Activated naive CD4-positive, alpha-beta T cell treated with Interleukin-2 at 50 U/mL for 16 hours (primary cell): ENCODE measurements at regions not wholly inside any gene's neighbourhood (a gene's known extent, or its start where the extent isn't known, plus 50 kb on each side); places are given as distances from the start of the nearest gene placed in this dataset.

Experiments
- DNase-seq: peaks from one replicate; pipeline ENCODE4 v3.0.0-alpha.2; 2020

DNA sequence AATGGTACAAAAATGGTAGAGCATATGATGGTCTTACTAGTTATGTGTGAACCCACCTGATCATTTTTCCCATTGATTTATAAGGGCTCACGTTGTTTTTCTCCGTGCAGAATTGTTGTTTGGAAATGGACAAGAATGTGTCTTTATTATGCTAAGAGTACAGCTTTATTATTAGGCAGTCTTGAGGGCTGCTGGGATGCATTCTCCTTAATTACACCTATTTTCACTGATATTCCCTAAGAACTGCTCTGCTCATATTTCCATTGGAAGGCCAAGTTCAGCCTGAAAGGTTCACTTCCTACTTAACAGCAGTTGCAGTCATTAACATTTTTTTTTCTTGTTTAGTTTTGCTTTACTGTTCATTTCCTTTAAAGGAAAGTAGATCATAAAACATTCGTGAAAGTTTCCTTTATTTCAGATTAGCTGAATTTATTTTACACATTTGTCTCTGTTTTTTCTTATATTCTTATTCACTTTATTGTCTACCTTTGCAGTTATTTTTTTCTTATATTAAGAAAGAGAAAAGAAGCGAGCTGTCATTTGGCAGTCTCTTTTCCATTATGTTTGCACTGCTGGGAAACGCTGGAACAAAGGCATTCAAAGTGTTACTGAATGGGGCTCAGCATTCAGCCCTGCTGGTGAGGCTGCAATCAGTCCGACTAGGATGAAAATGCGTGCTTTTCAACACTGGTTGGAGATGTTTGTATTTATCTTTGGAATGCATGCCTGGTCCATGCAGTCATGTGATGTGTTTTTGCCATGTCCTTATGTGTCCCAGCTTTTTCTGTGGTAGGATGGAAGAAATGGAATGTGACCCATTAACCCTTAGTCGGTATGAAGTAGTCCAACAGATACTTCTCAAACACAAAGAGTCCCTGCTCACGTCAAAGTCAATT is 602.7 kb upstream of the ZNF608 start:
- DNase-seq = no peak

DNA sequence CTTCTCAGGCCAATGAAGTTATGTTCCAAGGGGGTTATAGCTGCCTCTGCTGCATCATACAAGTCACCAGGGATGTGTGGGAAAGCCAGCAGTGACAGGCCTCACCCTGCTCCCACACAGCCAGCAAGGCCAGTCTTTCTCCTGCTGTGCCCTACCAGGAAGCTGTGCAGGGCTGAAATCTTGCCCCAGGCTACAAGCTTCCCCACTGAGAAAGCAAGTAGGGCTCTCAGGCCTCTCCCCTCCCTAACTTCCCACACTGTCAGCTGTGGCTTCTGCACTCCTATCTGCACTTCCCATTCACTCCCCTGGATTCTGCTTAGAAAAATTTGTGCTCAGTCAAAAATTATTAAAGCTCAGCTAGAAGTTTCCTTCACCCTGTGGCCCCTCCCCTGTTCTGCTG is 611.2 kb upstream of the ZNF608 start:
- no peak for DNase-seq

DNA sequence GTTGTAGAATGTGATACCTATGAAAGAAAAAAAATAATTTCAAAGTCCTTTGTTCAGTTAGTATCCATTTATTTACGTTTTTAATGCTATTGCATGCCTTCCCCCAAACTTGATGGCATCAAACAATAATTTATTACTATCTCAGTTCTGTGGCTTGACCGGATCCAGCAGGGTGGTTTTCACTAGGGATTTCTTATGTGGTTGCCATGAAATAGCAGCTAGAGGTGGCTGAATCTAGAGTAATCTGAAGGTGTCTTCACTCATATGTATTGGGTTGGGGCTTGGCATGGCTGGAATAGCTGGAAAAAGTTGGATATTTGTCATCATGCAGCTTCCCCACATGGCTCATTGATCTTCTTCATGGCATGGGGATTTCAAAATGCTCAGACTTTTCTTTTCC is 619.3 kb upstream of the ZNF608 start:
- DNase-seq = no peak

DNA sequence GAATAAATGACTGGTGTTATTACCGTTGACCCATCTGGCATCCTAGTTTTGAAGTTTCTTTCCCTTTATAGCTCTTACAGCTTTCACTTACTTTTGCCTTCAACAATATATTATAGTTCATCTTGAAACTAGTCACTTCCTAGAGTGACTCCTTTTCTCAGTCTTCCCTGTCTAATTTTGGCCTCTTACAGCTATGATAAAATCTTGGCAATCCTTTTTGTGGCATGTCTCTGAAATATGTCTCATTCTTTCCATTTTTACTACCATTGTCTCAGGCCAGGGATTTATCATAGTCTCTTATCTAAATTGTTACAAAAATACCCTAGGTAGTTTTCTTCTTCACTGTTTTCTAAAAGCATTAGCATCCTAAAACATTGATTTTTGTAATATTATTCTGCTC is 621.3 kb upstream of the ZNF608 start:
- no peak for DNase-seq

DNA sequence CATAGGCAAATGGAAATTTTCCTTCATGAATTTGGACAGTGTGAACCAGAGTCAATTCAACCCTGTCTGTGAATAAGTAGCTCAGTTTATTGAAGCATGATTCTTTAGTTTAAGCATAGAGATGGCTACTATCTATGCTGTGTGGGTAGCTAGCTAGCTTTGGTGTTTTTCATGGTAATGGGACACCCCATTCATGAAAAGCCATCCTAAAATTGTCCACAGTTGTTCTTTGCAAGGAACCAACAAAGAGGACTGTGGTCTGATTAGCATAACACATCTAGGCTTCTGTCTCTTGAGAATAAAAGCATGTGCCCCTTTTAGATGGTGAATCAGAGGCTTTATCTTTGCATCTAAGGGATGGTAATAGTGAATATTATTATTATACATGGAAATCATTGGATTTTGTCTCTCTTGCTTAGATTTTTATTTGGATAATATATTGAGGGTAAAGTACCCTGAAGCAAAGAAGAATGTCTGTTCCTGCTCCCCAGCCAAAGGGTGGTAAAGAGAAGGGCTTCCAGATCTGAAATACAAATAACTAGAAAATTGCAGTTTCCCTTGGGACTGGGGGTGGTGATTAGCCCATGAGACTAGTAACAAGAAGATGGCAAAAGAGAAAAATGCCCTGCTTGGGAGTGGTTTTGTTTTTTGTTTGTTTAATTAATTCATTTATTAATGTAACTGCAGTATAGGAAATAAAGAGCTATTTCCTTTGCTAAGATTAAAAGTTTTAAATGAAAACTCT is 624.2 kb upstream of the ZNF608 start:
- no peak for DNase-seq

DNA sequence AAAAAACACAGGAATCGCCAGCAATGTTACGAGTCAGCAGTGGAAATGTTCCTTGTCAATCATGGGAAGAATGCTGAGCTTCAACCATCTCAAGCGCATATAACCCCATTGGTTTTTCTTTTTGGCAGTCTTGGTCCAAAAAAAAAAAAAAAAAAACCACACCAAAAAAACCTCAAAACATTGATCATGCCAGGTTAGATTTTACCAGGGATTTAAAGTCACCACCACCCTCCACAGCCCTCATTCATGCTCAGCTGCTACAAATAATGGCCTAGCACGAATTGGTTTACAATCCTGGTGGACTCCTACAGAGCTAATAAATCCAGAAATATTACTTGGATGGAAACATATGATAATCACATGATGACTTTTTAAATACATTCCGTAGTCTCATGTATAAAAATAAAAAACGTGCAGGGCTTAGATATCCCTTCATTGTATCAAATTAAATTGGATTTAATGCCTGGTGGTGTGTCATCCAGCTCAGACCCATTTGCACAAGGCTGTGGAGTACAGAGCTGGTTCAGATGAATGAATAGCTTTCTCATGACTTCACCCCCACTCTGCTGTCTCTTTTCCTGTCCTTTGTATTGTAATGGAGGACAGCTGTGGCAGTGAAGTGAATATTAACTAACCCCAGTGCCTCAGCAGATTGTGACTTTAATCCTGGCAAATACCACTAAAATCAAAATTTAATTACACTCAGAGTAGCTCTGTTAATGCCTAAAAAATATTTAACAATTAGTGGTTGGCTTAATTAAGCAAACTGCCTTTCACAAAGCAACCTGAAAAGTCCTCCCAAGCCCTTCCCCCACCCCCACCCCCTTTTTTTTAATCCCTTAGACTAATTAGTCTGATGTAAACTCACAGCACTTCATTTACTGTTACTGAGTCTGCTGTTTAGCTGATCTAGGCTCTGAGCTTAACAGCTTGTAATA is 626.5 kb upstream of the ZNF608 start:
- DNase-seq = no peak

DNA sequence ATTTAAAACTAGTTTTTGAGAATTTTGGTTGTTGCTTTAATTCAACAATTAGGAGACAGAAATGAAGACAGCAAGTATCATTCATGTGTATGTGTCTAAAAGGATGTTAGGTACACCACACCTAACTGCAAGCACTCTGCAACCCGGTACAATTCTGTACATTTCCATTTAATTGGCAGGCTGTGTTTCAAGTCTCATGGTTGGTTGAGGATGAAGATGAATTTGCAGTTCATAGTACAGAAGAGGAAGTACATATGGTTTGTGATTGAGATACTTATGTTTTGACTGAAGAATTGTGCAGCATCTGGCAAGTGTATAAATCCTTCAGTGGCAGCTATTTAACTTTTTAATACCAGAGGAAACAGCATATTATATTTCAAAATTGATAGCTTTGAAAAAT is 628.7 kb upstream of the ZNF608 start:
- DNase-seq = no peak

DNA sequence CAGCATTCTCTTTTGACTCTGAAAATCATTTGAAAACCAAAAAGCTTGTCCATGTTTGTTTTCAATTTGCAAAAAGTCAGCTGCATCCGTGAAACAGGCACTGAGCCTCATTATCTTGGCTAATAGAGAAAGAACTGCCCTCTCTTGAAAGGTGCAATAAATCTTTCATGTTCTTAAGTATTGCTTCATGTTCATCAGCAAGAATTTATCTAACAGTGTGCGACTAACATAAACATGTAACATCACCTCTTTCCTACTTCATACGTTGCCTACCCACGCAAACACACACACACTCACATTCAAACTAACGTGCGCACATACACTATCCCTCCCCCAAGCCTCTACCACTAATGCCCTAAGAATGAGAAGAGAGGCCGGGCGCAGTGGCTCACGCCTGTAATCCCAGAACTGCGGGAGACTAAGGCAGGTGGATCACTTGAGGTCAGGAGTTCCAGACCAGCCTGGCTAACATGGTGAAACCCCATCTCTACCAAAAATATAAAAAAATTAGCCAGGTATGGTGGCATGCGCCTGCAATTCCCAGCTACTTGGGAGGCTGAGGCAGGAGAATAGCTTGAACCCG is 629.7 kb upstream of the ZNF608 start:
- no peak for DNase-seq

DNA sequence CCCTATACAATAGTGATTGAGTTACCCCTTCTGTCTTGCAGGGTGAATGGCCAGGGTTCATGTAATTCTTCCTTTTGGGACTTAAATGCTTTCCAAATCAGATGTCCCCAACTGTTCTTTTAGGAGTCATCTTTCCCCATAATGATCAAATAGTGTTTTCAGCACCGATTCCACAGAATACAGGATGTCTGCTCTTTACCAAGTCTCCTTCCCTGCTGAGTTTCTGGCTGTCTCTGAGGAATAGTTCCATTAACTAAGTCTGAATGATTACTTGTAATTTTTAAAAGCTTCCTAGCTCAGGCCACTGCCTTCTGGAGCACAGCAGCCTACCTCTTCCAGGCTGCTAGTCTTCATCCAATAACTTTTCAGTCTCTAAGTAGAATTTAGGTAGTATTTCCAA is 630.7 kb upstream of the ZNF608 start:
- DNase-seq = no peak

DNA sequence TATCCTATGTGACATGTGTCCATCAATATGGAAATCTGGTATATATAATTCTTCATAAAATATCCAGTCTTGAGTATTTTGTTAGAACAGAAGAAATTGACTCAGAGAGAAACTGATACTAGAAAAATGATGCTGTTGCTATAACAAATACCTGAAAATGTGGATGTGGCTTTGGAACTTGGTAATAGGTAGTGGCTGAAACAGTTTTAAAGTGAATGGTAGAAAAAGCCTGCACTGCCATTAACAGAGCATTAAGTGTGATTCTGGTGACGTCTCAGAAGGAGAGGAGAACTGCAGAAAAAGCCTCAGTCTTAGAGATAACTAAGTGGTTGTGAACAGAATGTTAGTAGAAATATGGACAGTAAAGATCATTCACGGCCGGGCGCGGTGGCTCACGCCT is 634.9 kb upstream of the ZNF608 start:
- no peak for DNase-seq

DNA sequence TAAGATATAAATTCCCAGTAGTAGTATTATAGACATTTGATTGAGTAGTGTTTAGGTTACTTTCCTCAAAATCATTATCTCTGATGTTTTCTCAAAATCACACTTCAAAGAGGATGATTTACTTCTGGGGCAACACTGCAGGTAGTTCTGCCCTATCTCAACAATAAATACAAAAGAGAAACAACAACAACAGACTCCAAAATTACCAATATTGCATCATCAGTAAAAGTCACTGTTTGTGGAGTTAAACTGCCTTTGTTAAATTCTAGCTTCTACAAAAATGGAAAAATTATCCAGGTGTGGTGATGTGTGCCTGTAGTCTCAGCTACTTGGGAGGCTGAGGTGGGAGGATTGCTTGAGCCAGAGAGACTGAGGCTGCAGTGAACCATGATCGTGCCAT is 637.6 kb upstream of the ZNF608 start:
- no peak for DNase-seq

DNA sequence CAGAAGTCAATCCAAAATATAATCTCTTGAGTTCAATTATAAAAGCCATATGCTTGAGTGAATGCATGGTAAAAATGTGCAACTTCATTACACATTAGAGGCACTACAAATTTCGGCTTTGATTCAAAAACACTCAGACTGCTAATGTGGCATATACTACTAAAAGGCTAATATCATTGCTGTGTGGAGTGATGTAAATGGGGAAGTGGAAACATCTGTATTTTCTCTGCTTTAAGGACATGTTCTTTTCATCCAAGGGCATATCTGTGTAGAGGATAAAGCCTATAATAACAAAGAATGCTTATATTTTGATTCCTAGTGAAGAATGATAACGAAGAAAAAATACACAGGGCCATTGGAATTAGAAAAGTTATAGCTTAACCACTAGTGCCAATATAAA is 643.9 kb upstream of the ZNF608 start:
- DNase-seq = no peak

DNA sequence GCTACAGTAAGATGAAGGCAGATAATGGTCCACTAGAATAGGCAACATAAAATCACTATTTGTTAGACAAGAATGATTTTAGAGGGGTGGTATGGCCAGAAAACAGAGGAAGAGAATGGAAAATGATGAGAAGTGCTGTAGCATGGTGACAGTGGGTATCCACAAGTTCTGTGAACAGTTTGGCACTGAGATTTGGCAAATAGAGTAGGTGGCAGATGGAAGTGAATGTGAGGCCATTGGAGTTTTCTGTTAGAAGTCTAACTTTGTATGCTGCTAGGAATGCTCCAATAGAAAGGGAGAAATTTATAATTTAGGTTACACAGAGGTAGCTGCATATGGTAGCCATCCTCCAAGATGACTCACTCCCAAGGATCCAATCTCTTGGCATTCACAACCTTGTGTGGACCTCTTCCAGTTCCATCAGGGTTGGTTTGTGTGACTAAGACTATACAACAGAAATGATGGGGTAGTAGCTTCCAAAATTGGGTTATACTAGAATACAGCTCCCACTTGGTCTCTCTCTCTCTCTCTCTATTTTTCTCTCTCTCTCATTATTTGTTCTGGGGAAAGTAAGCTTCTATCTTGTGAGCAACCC is 646.9 kb upstream of the ZNF608 start:
- DNase-seq = no peak

DNA sequence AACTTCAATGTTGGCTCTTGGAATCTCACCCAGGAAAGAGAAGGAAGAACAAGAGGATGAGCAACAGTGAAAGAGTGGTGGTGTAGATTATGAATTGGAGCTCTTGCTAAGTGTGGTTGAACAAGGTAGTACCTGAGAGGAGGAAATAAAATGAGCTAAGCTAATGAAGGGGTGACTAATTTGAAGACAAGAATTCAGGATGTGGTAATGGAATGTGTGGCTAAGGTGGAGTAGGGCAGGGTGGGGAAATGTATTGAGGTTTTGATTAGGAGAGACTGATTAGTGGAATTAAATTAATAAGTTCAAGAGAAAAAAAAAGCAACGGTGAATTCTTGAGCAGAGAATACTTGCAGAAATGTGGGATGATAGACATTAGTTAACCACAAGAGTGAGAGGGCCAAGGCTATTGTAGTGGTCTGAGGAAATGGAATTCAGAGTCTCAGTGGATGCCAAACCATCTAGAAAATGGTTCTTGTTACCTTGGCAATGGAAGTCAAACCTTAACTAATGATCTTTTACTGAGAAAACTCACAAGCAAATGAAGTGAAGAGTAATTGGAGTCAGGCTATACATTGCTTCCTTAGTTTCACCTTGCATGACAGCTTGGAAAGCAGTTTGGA is 648.3 kb upstream of the ZNF608 start:
- no peak for DNase-seq

DNA sequence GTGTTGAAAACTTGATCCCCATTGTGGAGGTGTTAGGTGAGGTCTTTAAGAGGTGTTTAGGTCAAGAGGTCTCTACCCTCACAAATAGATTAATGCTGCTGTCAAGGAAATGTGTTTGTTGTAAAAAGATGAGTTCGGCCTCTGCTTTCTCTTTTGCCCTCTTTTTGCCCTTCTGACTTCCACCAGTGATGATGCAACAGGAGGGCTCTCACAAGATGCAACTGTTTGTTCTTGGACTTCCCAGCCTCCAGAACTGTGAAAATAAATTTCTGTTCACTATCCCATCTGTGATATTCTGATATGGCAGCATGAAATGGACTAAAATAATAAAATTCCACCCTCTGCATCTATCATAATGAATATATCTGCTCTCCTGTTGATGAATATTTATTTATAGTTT is 650.0 kb upstream of the ZNF608 start:
- DNase-seq = no peak

DNA sequence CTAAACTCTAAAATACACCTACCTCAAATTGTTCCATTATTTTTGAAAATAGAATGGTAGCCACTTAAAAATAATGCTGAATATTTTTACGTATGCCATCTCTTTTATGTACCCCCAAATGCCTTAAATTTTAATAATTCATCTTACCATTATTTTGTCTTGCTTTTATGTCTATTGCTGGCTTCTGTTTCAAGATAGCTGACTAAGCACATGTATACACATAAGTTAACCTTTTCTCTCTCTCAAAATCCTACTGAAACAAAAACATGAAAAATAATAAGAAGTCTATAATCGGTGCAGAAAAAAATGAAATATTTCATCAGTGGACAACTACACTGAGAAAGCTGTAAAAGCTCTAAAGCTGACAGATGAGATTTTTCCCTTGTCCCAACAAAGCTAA is 652.0 kb upstream of the ZNF608 start:
- DNase-seq = no peak

DNA sequence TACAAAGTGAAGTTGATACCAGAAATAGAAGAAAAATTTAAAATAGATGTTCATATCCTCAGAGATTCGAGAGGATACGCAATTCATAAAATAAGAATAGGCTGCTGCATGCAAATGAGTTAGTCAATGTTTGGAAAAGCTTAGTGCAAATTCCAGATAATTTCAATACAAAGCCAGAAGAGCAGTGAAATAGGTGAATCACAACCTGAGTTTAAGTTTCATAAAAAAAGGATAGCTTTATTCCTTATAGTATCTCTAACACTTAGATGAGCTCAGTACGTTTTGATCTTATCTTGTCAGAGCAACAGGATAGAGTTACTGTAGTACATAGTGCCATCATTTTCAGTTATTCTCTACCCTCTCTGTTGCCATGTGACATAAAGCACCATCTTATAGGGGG is 653.4 kb upstream of the ZNF608 start:
- DNase-seq = no peak

DNA sequence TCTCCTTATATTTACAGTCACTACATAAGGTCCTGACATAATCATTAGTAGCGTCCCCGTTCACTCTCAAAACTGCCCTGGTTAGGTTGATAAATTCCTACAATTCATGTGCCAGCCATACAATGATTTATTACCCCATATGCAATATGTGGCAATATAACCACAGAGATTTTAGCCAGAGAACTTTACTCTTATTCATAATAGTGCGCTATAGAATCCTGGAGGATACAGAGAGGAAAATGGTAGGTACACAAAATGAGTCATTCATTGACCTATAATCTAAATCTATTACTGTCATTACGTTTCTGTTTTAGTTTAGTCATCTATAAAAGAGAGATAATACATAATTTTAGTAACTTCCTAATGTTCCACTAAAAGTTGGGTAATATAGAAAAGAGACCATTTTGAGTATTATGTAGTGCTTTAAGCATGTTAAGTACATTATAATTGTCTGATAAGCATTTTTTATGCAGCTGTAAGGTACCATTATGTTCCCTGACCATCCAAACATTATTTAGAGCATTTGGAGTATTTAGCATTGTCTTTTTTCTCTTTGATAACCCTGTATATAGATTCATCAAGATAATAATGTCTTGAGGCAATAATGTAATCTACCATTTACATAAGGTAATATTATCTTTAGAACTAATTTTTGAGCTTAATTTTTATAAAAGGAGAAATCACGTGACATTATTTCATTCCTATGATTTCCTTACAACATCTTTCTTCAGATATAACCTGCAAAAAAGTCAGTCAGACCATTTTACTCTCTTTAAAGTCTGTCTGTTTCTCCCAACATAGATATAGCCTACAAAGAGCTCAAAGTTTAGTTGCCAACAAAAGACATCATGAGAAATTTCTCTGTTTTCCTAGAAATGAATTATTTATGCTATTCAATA is 655.5 kb upstream of the ZNF608 start:
- no peak for DNase-seq

DNA sequence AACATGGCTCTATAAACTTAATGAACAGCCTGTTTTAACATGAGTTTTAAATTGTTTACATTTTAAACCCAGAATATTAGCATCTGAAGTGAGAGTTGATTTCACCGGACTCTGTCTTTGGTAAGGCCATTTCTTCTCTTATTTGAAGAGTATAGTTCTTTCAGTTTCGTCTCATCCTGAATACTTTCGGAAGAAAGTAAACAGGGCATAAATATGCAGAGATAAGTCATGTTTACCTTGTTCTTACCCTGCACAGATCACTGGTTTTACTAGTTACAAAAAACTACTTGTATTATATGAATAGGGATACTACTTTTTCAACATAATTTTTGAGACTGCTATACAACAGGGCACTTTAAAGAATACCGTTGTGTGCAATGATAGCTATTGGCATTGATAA is 656.3 kb upstream of the ZNF608 start:
- no peak for DNase-seq

DNA sequence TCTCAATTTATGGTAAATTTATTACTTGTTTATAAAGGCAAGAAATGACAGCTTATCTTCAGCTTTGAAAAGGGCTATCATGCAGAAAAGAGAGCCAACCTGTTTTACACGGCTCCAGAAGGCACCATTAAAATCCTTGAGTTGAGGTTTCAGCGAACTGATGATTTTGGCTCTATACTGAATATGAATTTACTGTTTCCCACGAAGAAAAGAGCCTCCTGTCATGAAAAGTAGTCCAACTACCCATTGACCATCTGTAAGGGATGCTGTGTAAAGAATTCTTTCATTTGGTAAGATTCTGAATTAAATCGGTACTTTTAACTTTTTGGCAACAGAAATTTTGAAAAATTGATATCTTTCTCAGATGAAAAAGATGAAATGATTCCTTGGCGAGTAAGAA is 657.6 kb upstream of the ZNF608 start:
- no peak for DNase-seq
